GM19351 (cell line): ENCODE measurements at regions not wholly inside any gene's neighbourhood (a gene's known extent, or its start where the extent isn't known, plus 50 kb on each side); places are given as distances from the start of the nearest gene placed in this dataset.
"Not testable (repeated sequence)": the region's sequence is repeated elsewhere in the genome, so short reads cannot be mapped to it uniquely, and the experiment has no call there.

Source experiments
- ATAC-seq: cut with Tn5 transposase; IDR thresholded peaks from one replicate; pipeline ENCODE4 v1.9.1; 2021; ENCODE audit warnings: mild to moderate bottlenecking, moderate library complexity; ENCODE audit not compliant: unreplicated experiment

DNA sequence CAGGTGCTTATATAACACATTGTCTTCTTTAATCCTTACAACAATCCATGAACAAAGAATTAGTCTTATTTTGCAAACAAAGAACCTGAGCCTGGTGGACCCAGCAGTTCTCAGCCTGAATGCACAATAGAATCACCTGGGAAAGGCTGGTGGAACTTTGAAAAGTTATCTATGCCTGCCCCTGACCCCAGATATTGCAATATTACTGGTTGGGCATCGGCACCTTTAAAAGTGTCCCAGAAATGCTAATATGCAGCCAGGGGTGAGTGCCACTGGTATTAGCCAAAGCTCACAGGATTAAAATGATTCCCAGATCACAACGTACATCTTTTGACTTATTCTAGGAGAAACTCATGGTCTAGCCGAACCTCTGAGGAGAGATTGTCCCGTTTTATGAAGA is 268.8 kb downstream of the KLF5 start:
- no peak for ATAC-seq

DNA sequence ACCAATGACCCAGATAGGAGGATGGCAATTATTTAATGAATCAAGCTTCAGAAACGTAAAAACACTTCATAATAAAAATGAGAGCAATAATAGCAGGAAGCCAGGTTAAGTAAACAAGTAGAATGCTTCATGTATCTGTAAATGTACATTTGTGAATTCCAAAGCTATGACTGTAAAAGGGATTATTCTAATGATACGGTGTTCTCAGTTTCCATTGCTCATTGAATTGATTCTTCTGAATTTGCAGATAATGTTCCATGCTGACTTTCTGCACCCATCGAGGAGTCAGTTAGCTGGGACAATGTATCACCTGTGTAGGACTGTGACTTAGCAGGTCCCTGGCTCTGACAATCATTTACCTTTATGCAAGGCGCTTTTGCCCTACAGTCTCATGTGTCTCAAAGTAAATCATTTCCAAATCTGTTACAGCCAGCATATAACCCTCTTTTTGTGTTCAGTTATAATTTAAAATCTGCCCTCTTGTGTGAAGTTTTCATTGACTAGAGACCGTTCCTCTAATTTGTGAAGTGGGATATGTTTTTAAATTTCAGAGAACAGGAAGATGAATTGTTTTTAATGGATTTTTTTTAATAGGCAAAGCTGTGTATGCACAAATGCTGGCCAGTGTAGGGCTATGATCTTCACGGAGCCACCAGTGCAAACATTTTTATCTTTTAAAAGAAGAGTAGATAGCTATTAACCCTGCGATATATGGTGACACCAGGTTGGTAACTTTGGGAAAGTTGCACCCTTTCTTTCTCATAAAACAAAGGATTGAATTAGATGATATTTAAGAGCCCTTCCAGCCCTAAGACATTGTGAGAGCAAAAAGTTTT is 267.1 kb downstream of the KLF5 start:
- no peak for ATAC-seq

DNA sequence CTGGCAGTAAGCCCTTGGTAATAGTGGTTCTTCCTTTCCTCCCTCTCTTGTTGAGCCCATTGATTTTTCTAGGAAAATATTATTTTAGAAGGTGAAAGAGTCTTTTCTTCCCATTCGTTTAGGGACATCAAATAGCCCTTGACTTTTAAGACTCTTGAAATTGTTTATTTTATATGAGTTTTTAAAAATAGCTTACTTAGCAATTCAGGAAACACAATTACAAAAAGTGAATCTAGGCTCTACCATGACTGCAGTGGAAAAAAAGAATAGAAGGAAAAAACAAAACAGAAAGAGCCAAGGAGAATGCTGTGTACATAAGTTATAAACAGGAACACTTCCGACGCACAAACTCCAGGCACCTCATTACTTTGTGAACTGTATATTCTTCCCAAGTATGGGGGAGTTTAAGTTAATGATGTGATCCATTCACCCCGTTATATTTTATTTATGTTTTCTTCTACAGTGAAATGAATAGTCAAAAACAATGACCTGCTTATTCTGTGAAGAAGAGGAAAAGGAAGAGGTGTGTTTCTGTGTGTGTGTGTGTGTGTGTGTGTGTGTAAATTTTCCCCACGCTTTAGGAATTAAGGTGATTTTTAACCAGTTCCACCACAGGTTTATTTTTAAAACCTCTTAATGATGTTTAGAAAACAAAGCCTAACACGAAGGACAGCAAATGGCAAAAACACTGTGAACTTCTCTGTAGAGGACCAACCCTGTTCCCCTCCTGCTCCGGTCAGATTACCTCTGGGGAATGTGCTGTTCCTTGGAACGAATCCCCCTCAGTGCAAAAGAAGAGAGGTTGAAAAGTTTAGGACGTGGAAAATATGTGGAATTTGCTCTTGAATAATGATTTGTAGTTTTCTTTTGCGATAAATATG is 266.3 kb downstream of the KLF5 start:
- ATAC-seq, result no peak

DNA sequence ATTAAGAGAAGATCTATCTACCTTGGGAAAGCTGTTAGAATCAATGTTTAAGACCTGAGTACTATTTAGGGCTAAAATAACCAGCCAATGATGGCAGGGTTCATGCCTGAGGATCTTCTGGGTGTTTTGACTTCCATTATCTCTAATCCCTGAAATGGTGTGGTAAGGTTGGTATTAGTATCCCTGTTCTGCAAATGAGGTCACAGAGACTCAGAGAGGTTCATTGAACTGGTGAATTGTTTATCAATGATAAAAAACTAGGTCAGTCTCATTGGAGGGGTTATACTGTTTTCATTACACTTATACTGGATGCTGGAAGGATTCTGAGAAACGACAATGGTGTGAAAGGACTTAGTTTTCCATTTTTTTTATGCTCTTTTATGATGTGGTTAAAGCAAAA is 264.8 kb downstream of the KLF5 start:
- ATAC-seq, result no peak

DNA sequence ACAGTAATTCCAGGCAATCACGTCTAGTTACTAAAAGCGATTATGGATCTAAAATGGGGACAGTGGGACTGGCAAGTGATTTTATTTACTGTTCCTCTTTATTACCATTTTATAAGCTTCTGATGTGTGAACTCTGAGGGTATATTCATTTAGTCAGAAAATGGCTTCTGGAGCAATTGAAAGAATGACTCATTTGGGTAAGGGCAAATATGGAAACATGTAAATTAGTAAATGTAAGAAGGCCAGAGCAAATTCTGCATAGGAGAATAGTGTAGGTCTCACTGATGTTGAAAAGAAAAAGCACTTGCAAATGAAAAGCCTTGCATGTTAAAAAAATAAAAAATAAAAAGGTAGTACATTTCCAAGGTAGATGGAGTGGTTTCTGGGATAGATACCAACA is 262.2 kb downstream of the KLF5 start:
- ATAC-seq, result no peak

DNA sequence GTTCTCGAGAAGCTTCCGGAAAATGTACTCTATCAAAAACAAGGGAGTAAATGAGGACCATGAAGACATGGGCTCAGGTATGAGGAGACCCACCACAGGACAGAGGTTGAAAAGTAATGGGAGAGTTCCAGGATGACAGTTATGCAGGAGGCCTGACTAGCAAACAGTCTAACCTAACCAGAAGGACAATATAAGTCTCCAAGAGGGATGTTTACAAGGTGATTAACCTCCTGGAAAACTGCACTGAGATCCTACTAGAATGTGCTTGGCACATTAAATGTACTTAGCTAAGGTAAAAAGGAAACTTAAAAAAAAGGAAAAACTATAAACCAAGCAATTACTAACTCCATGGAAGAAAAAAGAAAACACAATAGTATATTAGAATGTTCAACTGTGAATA is 258.3 kb downstream of the KLF5 start:
- ATAC-seq, result no peak

DNA sequence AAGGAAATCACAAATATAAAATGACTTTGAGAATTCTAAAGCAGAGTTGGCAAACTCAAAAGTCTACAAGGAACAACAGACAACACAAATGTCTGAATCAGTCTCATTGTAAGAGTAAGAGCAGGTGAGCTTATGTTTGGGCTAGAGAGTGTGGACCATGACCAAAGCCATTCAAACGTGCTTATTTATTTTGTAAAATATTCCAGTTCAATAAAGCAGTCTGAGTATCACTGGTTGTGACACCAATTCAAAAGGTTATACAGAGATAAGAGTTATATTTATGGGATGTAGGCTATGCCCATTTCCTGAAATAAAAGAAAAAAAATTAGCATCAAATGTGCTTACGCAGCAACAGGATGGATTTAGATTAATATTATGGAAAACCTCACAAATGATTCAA is 251.6 kb downstream of the KLF5 start:
- ATAC-seq, result no peak

DNA sequence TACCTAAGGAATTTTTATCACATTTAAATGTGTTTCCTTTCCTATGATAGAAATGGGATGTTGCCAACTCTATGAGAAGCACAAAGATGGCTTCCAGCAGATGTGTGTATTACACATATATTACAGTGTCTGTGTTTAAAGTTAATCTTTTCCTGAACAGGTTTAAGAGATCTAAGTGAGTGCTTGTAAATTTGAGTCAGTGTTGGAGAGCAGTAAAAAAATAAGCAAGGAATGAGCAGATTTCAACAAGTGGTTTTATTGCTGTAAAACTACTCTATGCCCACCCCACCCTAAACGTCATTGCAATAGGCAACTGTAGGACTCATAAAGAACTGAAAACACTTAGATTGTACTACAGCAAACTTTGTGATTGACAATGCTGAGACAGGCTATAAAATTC is 248.7 kb downstream of the KLF5 start:
- ATAC-seq, result no peak

DNA sequence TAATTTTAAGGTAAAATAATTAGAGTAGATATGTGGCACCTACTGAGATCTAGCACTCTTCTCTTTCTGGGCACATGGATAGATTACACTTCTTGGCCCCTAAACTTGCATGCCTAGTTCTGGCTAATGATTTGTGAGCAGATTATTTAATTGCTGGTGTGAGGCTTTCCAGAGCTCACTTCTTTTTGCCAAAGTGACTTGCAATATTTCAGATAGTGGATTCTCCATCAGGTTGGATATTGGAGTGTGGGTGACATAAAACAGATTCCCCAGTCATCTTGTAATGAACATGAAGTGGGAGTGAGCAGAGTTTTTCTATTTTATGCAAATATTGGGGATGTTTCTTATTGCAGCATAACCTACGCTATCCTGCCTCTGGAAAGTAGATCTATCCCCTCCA is 247.9 kb downstream of the KLF5 start:
- ATAC-seq, result no peak

DNA sequence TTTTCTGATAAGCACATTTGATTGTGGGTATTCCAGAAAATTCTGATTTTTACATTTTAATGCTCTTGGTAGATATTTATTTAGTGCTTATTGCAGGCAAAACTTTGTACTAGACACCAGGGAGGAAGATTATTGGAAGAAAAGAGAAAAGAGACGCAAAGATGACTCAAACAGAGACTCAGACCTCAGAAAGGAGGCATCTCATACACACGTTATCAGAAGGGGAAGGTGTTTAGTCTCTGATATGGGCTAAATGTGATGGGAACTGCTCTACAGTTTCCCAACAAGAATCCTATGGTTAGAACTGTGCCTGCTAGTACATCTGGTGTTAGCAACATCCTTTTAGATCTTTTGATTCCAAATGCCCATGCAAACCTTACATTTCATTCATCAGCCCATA is 245.6 kb downstream of the KLF5 start:
- no peak for ATAC-seq

DNA sequence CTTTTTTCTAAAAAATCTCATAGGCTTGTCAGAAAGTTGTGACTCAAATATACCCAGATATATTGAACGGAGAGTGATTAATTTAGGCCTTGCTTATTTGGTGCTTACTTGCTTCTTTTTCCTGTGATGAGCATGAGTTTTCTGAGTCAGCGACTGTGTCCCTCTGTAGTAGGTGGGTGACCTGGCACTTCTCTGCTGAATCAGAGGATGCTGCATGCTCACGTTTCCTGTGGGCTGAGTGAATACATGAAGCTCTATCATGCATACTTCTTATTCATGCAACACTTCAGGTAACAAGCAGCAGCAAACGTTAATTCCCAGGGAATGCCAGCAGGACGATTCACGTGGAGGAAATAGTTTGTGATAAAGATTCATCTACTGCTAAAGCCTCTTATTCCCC is 245.0 kb downstream of the KLF5 start:
- no peak for ATAC-seq

DNA sequence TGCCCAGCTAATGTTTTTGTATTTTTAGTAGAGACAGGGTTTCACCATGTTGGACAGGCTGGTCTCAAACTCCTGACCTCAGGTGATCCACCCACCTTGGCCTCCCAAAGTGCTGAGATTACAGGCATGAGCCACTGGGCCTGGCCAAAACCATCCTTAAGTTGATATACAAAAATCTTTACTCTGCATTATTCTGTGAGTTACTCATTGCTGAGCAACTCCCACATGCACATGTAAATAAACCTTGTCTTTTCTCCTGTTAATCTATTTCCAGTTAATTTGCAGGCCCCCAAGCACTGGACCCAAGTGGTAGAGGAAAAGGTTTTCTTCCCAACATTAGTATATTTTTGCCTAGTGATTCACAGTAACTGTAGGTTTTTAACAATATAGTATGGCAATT is 242.8 kb downstream of the KLF5 start:
- not testable (repeated sequence) for ATAC-seq

DNA sequence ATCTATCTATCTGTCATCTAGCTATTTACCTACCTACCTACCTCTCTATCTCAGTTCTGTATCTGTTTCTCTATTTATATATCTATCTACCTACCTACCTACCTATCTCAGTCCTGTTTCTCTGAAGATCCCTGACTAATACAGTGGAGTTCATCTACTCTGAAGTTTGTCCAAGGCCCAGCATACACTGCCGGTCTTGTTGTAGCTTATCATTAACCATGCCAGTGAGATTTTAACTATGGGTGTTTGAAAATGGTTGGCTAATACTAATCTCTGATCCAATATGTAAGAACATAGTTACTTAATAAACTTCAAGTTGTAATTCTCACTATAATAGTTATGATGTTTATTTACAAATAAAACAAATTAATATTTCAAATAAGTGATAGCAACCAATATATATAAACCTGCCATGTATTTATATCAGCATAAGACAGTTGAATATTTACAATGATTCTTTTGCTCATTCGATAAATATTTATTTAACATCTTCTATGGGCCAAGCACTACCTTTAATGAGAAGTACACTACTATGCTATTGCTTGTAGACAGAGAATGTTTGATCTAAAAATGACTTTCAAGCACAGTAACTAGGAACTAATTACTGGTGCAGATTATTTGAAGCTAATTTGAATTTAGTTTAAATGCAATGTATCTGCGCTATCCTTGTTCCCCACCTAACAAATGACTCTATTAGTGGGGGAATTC is 242.1 kb downstream of the KLF5 start:
- ATAC-seq, result no peak

DNA sequence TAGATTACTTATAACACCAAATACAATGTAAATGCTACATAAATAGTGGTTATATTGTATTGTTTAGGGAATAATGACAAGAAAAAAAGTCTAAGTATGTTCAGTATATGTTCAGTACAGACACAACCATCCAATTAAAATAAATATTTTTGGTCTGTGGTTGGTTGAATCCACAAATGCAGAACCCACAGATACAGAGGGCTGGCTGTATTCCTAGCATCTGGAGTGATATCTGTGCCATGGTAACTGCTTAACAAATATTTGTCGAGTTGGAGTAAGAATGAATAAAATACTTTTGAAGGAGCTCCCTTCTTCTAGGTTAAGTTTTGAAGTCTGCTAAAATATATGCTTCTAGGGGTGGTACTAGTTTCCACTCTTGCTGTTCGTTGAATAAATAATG is 241.0 kb downstream of the KLF5 start:
- ATAC-seq, result no peak

DNA sequence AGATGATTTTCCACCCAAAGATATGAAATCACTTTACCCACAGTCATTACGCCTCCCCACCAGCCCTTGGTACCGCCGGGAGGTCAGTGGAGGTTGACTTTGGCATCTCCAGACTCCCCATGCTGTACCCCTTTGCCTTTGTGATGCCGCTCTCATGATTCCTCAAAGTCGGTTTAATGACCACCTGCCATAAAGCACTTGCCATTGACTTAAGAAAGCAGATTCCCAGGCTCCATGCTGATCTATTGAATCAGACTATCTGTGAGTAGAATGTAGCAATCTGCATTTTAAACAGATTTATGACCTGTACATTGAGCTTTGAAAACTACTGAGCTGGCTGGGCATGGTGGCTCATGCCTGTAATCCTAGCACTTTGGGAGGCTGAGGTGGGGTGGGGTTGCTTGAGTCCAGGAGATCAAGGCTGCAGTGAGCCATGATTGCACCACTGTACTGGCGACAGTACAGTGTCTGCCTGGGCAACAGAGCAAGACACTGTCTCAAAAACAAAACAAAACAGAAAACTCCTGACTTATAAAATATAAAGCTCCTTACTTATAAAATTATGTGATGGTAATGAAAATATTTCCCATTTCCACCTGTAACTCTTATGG is 235.2 kb downstream of the KLF5 start:
- ATAC-seq, result no peak

DNA sequence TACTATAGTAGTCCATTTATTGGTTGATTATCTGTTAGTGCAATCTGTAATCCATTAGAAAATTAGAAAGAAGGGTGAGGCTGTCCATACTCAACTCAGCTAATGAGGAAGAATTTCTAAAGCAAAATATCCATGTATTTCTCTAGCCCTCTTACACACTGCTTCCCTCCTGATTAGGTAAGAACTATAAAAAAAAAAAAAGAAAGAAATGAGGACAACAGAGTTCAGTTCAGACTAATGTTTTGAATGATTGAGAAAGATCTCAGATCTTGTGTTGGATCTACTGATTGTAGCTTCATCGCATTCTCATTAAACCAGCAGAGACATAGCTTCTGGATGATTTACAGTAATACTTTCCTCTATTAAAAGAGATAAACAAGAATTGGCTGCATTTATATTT is 233.3 kb downstream of the KLF5 start:
- ATAC-seq, result no peak

DNA sequence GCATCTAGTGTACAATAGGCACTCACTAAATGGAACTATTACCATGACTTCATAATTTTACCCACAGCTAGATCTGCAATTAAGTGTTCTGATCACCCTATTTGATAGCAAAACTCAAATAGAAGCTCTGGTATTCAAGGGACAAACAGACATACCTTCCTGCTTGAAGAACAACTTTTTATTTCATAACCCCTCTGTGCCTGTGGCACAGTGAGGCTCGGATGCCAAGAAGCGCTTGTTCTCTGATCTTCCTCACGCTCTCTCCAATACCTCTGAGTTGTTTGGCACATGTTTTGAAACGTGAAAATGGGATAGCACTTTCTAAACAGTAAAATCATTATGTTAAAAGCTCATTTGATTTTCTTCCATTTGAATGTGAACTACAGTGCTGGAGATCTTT is 232.0 kb downstream of the KLF5 start:
- no peak for ATAC-seq

DNA sequence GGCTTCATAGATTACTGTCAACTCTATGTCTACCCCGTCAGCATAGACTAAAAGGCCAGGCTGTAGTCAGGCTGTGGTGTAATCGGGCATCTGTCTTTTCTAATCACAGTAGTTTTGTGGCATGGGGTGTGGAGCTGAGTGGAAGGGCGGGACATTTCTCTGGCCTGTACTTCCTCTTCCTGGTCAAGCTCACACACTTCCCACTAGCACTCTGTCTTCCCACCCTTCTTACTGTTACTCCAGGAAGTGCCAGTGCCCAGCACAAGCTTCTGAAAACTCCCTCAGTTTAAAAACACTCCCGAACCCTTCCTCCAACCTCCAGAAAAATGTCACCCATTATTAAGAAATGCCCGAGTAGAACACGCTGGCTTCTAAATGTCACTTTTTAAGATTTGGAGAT is 229.8 kb downstream of the KLF5 start:
- no peak for ATAC-seq

DNA sequence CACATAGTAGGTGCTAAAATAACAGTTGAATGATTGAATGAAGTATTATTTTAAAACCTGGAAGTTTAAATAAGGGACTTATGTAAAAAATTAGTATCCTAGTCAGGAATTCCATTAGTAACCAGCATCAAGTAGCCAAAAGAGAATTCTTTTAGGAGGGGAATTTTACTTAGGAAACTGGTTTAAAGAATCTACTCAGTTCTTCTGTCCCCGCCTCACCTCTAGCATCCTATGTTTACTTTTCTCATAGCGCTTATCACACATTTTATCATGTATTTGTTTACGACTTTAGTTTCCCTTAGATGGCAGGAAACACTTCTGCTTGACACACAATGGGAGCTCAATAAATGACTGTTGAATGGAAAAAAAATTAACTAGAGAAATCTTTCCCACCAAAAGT is 229.0 kb downstream of the KLF5 start:
- no peak for ATAC-seq

DNA sequence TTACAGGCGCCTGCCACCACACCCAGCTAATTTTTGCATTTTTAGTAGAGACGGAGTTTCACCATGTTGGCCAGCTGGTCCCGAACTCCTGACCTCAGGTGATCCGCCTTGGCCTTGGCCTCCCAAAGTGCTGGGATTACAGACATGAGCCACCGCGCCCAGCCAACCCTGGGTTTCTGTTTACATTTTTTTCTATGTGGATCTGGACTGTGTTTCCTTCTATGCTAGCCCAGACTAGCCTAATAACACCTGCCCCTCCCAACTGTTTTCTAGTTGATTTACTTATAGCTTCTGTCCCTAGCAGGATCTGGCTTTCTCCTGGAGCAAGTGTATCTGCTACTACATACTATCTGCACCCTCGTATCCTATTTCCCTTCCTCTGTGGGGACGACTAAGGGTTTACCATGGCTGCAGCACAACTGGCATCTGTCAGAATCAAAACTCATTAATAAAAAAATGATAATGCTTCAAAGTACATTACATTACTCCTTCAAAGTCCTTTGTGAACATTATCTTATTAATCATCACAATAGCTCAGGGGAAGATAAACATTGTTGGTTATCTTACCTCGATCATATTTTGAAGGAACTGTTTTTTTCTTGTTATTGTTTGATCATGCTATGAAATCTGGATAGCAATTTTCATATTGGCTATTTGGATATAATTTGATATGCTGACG is 228.3 kb downstream of the KLF5 start:
- no peak for ATAC-seq

DNA sequence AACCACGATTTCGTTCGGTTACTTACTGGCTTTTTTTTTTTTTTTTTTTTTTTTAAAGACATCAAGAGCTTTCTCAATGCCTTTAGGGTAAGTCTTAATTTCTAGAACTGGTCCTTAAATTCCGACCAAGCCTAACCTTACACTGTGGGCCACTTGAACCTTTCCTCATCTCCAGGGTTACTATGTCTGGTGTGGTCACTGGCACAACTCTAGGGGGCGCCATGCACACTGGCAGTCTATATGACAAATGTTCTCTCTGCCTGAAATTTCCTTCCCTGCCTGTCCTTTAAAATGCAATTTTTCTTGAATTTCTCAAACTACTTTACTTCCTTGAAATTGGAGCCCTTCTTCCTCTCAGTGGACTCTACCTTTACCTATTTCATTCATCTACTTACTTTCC is 227.4 kb downstream of the KLF5 start:
- ATAC-seq, result no peak
